ENCODE measurements at regions not wholly inside any gene's neighbourhood (a gene's known extent, or its start where the extent isn't known, plus 50 kb on each side); places are given as distances from the start of the nearest gene placed in this dataset.
"Not testable (repeated sequence)": the region's sequence is repeated elsewhere in the genome, so short reads cannot be mapped to it uniquely, and the experiment has no call there.

GRCh38 chr3:174462916-174463315 lies 396.2 kb upstream of the NAALADL2 start:
- no peak for DNase-seq

DNA sequence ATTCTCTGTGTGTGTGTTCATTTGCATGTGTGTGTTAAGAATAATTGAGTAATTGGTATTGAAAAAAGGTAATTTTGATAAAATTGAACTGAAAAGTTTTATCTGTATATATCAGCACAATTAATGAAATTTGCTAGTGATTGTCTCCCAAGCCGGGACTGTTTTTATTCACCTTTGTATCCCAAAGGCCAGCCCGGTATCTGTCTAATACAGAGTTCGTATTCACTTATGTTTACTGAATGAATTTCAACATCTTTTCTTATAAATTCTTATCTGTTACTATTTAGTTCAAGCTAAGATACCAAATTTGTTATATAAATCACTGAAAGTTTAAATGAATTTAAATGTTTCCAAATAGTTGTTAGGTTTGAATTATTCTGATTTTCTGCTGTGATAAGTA lies 394.0 kb upstream of the NAALADL2 start:
- no peak for DNase-seq

- no peak for DNase-seq
Measured at GRCh38 chr3:174466471-174467054, 392.6 kb upstream of the NAALADL2 start.

- DNase-seq, result no peak
Measured at GRCh38 chr3:174477491-174477890, 381.6 kb upstream of the NAALADL2 start.

DNA sequence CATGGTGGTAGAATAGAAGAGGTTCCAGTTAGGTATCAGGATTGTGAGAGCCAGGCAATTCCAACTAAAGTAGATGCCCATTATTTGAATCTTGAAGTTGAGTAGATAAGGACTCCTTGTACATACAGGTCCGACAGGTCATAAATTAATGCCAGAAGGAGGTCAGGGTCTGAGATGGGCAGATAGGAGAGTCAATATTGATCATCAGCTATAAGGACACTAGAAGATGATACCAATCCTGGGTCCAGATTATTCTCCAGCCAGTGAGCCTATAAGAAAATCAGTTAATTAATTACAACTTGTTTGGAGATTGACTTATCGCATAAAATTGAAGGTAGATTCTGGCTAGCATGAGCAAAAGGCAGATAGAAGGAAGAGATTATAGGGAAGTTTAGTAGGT lies 378.4 kb upstream of the NAALADL2 start:
- DNase-seq, result no peak

DNA sequence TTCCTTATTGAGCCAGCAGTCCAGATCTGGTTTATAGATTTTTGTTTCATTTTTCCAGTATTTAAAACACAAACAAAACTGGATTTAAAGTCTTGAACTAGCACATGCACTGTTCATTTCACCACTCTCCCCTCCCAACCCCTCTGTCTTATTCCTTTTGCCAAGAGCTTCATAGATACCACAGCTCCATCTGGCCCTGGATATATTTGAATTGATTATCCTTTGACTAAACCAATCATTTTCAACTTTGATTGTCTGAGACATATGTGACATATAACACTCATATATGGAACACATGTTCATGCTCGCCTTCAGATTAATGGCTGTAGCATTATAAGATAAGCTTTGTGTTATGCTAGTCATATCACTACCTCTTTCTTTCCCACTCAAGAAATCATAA lies 376.6 kb upstream of the NAALADL2 start:
- DNase-seq, result no peak

GRCh38 chr3:174483254-174483653 lies 375.9 kb upstream of the NAALADL2 start:
- DNase-seq, result no peak

DNA sequence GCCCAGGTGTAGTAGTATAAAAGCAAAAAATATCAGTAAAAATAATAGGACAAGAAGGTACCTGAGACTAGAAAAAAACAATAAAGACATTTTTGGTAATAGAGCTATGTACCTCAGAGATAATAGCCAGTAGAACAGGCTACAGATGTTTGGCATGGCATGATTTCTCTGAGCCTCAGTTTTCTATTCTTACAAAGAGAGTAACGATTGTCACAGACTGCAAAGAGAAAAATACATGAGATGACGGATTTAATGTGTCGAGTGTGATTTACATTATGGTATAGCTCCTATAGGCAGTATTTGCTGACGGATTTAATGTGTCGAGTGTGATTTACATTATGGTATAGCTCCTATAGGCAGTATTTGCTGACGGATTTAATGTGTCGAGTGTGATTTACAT lies 375.3 kb upstream of the NAALADL2 start:
- DNase-seq, result not testable (repeated sequence)

- no peak for DNase-seq
Measured at GRCh38 chr3:174488527-174488926, 370.6 kb upstream of the NAALADL2 start.

- DNase-seq, result no peak
Measured at GRCh38 chr3:174495311-174495710, 363.8 kb upstream of the NAALADL2 start.

GRCh38 chr3:174495928-174496327 lies 363.2 kb upstream of the NAALADL2 start:
- no peak for DNase-seq

DNA sequence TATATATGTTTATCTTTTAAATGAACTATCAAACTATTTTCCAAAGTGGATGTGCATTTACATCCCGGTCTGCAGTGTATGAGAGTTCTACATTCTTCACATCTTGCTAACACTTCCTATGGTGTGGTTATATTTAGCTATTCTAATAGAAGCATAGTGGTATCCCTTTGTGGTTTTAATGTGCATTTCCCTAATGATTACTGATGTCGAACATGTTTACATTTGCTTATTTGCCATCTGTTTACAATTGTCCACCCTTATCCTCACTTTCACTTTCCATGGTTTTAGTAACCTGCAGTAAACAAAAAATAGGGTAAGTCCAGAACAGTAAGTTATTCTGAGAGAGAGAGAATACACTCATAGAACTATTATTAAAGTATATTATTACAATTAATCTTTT lies 360.5 kb upstream of the NAALADL2 start:
- no peak for DNase-seq

DNA sequence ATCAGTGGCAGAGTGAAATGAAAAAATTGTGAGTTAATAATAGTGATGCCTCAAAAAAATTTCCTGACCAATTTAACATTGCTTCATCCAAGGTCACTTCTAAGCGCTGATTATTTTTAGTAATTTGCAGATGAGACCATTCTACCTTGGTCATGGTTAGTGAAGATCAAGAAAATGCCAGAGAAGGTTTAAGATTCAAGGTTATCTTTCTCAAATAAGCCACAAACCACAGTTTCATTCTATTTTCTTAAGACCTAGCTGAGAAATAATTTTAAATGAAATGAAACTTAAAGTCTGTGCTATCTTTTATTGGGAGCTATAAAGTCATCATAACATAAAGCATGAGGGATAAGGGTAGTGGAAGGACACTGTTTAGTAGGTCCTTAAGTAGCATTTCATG lies 353.9 kb upstream of the NAALADL2 start:
- no peak for DNase-seq

GRCh38 chr3:174524203-174524602 lies 334.9 kb upstream of the NAALADL2 start:
- DNase-seq, result no peak

DNA sequence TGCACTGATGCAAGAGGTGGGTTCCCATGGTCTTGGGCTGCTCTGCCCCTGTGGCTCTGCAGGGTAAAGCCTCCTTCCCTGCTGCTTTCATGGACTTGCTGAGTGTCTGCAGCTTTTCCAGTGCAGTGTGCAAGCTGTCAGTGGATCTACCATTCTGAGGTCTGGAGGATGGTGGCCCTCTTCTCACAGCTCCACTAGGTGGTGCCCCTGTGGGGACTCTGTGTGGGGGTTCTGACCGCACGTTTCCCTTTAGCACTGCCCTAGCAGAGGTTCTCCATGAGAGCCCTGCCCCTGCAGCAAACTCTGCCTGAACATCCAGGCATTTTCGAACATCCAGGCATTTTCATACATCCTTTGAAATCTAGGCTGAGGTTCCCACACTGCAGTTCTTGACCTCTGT lies 329.8 kb upstream of the NAALADL2 start:
- DNase-seq, result no peak

DNA sequence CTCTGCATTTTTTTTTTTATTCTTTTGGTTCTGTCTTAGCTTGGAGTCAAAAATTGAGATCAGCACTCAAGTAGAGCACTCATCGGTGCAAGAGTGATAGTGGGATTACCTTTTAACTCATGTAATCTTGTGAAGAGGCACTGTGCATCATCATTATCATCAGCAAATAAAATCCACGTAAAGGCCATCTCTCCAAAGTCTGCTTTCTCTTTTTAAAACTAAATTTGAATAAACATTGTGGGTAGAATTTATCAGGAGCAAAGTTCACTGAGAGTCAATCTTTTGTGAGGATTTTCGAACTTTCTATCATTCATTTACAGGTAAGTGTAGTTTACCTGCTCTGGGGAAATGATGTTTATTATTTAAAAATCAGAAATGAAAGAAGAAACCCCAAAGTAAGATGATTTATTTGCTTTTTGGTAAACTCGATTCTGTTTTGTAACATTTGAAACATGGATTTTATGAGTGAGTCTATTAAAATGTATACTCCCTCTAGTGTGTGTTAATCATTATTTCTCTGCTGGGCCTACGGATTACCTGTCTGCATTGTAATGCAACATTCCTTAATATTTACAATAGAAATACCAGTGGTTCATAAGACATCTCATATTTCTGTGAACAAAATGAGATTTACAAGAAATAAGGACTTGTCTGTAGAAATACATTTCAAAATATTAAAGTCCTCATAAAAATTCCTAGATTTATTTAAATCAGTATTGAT lies 327.7 kb upstream of the NAALADL2 start:
- DNase-seq, result no peak

- no peak for DNase-seq
Measured at GRCh38 chr3:174532216-174532615, 326.9 kb upstream of the NAALADL2 start.

DNA sequence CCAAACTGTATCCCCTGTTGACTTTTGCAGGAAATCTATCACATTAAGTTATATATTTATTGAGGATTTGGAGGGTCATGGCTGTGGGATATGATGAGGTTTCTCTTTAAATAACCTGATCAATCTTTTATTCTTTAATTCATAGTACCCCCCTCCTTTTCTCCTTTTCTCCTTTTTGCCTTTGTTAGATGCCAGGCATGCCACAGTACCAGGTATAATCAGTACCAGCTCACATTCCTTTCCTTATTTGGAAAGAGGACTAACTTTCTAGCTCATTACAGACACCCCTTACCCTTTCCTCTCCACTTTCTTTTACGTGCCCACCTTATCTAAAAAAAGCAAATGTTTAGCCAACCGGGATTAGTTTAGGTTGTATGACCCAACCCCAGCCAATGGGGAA lies 326.4 kb upstream of the NAALADL2 start:
- no peak for DNase-seq

DNA sequence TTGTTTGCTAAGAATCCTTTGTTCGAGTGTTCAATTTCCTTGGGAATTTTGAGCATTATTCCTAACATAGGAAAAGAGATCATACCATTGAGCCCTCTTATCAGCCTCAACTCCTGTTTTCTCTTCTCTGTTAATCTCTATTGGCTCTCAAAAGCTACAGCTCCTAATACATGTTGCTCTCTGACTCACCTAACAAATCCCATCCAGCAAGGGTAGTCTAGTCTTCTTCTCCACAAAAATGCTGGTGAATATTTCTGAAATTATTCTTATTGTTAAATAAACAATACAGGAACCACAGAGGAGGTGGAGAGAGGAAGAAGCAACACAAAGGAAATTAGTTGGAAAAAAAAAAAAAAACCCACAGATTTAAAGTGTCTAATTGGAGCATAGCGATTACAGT lies 325.8 kb upstream of the NAALADL2 start:
- DNase-seq, result no peak

- no peak for DNase-seq
Measured at GRCh38 chr3:174536319-174536718, 322.8 kb upstream of the NAALADL2 start.

- no peak for DNase-seq
Measured at GRCh38 chr3:174538151-174538550, 321.0 kb upstream of the NAALADL2 start.

GRCh38 chr3:174540116-174540908 lies 318.8 kb upstream of the NAALADL2 start:
- no peak for DNase-seq

DNA sequence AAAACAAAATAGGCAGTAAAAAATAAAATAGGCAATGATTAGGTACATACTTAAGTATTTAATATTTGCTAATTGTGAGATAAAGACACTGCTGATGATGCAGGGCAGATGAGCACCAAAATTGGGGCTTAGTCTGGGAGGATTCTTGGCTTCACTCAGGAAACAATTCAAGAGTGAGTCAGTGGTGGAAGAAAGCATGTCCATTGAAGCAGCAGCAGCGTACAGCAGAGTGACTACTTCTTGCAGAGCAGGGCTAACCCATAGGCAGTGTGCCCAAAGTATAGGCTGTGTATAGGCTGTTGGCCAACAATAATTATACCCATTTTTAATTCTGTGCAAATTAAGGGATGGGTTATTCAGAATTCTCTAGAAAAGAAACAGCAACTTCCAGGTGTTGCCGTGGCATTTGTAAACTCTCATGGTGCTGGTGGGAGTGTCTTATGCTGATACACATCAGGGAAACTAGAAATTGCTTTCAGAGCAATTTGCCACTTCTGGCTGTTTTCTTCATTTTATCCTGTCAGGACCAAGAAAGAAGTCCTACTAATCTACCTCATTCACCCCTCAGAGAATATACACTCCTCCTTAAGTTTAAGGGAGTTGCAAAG lies 317.3 kb upstream of the NAALADL2 start:
- no peak for DNase-seq

Data from hematopoietic multipotent progenitor cell treated with erythropoietin and hydrocortisone succinate and interleukin-3 and kit ligand, for 8 days (in vitro differentiated cells).